ENCODE measurements at regions not wholly inside any gene's neighbourhood (a gene's known extent, or its start where the extent isn't known, plus 50 kb on each side); places are given as distances from the start of the nearest gene placed in this dataset.

DNA sequence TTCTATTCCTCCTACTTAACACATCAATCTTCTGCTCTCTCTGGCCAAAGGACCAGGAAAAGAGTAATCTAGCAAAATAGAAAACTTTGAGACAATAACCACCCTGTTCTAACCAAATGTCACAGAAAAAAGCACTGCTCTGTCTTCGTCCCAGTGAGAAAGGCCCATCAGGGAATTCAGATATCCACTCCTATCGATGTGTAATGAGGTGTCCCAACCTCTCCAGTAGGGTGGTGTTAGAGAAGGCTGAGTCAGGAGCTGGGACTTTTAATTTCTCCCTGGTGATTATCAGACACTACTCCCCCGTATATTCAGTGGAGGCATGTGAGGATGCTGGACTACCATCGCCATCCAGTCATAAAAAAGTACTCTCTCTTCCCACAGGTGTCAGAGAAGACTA lies 130.3 kb downstream of the TMTC3 start:
- no peak for TF ChIP-seq PKNOX1 (IDR thresholded peaks at IDR 0.05)
- TF ChIP-seq, protein P1, sequence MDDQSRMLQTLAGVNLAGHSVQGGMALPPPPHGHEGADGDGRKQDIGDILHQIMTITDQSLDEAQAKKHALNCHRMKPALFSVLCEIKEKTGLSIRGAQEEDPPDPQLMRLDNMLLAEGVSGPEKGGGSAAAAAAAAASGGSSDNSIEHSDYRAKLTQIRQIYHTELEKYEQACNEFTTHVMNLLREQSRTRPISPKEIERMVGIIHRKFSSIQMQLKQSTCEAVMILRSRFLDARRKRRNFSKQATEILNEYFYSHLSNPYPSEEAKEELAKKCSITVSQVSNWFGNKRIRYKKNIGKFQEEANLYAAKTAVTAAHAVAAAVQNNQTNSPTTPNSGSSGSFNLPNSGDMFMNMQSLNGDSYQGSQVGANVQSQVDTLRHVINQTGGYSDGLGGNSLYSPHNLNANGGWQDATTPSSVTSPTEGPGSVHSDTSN (IDR thresholded peaks at IDR 0.05; ENCODE audit: insufficient replicate concordance, low read depth, low read length): no peak
- TF ChIP-seq YBX1 (IDR thresholded peaks at IDR 0.05): no peak
- TF ChIP-seq SMARCA5 (IDR thresholded peaks at IDR 0.05): no peak
- TF ChIP-seq SIX5 (IDR thresholded peaks at IDR 0.05; ENCODE audit: low read depth, low read length, severe bottlenecking): no peak
- no peak for TF ChIP-seq RUNX3 (IDR thresholded peaks at IDR 0.05; ENCODE audit: low read length)
- TF ChIP-seq FOS (IDR thresholded peaks at IDR 0.05; ENCODE audit: borderline replicate concordance, extremely low read depth, insufficient read length): no peak
- TF ChIP-seq NRF1 (conservative IDR thresholded peaks at IDR 0.05; ENCODE audit: low read depth, low read length): no peak
- no peak for TF ChIP-seq NBN (IDR thresholded peaks at IDR 0.05)
- TF ChIP-seq JUND (IDR thresholded peaks at IDR 0.05; ENCODE audit: low read depth, low read length): no peak
- no peak for TF ChIP-seq TBL1XR1 (IDR thresholded peaks at IDR 0.05; ENCODE audit: low read depth, low read length)
- no peak for TF ChIP-seq SMAD5 (IDR thresholded peaks at IDR 0.05; ENCODE audit: low read depth)
- TF ChIP-seq, protein P2, sequence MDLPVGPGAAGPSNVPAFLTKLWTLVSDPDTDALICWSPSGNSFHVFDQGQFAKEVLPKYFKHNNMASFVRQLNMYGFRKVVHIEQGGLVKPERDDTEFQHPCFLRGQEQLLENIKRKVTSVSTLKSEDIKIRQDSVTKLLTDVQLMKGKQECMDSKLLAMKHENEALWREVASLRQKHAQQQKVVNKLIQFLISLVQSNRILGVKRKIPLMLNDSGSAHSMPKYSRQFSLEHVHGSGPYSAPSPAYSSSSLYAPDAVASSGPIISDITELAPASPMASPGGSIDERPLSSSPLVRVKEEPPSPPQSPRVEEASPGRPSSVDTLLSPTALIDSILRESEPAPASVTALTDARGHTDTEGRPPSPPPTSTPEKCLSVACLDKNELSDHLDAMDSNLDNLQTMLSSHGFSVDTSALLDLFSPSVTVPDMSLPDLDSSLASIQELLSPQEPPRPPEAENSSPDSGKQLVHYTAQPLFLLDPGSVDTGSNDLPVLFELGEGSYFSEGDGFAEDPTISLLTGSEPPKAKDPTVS (IDR thresholded peaks at IDR 0.05; ENCODE audit: low read depth, low read length): no peak
- TF ChIP-seq RELB (IDR thresholded peaks at IDR 0.05; ENCODE audit: low read depth): no peak
- TF ChIP-seq ATF7 (IDR thresholded peaks at IDR 0.05; ENCODE audit: low read depth): no peak
- no peak for TF ChIP-seq POLR2AphosphoS5 (IDR thresholded peaks at IDR 0.05; ENCODE audit: low read length)
- no peak for TF ChIP-seq CBFB (IDR thresholded peaks at IDR 0.05; ENCODE audit: low read depth)
- TF ChIP-seq ZSCAN29 (IDR thresholded peaks at IDR 0.05): no peak
- Histone ChIP-seq H3K9me3 (replicated peaks; ENCODE audit: control insufficient read depth, insufficient read depth, low read length) (no peaks in the 10 kb centered on the region), H3K27ac (ENCODE audit: control insufficient read depth, insufficient read depth) (no peak overlapping the region), H3K36me3 (ENCODE audit: control insufficient read depth in 2 of 2, insufficient read depth in 2 of 2, low read length in 1 of 2) (no peaks in the 10 kb centered on the region), H3K4me2 (ENCODE audit: control insufficient read depth, insufficient read depth) (no peak overlapping the region), H3K4me1 (ENCODE audit: control insufficient read depth, insufficient read depth, low read length) (no peaks in the 10 kb centered on the region), H3K27me3 (replicated peaks in 1 of 2; ENCODE audit: control insufficient read depth in 2 of 2, insufficient read depth in 2 of 2, low read length in 1 of 2) (no peaks in the 10 kb centered on the region), H3K4me3 (no peak overlapping the region), H3K79me2 (ENCODE audit: control insufficient read depth, insufficient read depth, low read length) (no peaks in the 10 kb centered on the region), H2AFZ (ENCODE audit: control insufficient read depth, low read depth, low read length) (no peak overlapping the region), H4K20me1 (ENCODE audit: control insufficient read depth, insufficient read depth) (no peaks in the 10 kb centered on the region), H3K9ac (ENCODE audit: control insufficient read depth, insufficient read depth, low read length) (no peak overlapping the region)
- ChIA-PET POLR2A (no interaction called here), CTCF (no interaction called here), RAD21 (ENCODE audit: unreplicated experiment) (no interaction called here), SMC1A (ENCODE audit: uncharacterized antibody, unreplicated experiment) (no interaction called here)
- DNase-seq (ENCODE audit: low read depth, low spot score): no peak
- no peak for FAIRE-seq
- intact Hi-C loops (cut with micrococcal nuclease; ENCODE audit: unreplicated experiment) (no loop called here), in situ Hi-C loops (cut with MboI) (no loop called here)
- BruUV-seq (replicated peaks): no TSS peak
- WGBS (ENCODE audit: insufficient coverage, insufficient replicate concordance, low lambda C conversion rate, missing lambda C conversion rate): 10% methylated on average over 4 of the region's 4 CpGs
- ATAC-seq: no peak
